Posterior cingulate gyrus (tissue), 11 donors: ENCODE measurements at regions not wholly inside any gene's neighbourhood (a gene's known extent, or its start where the extent isn't known, plus 50 kb on each side); places are given as distances from the start of the nearest gene placed in this dataset.

Experiments used
- DNase-seq, 10 donors: peaks; one replicate each; pipeline versions ENCODE4 v3.0.0 to v3.0.0-alpha.2; 2020 to 2021; ENCODE audit warnings: mixed read lengths in 3 of 10
- intact Hi-C: fragments of 100-400 bp; cut with DNase I; formaldehyde crosslinking; loops from one replicate; pipeline ENCODE4 v1.15.1; 2023

GRCh38 chr20:57062696-57063270, 203.7 kb downstream of the BMP7 start:
- intact Hi-C loops, result loop anchor here (5.0 kb wide), 1 partner anchor 510 kb away; no protein-coding TSS in a partner anchor

GRCh38 chr20:57064836-57065235, 201.6 kb downstream of the BMP7 start:
- DNase-seq, result peak in 1 of 10 donors; percentile 45
- intact Hi-C loops, result loop anchor here (5.0 kb wide), 1 partner anchor 513 kb away; no protein-coding TSS in a partner anchor

More at GRCh38 chr20:57062696-57063270, 203.7 kb downstream of the BMP7 start:
- no peak for DNase-seq

- intact Hi-C loops, result no loop called here
- no peak for DNase-seq
Measured at GRCh38 chr20:57065646-57066045, 200.8 kb downstream of the BMP7 start.

GRCh38 chr20:57066126-57066900, 200.1 kb downstream of the BMP7 start:
- intact Hi-C loops, result no loop called here
- DNase-seq, result peak in 1 of 10 donors; percentile 1

- intact Hi-C loops, result no loop called here
Measured at GRCh38 chr20:57069442-57069841, 197.0 kb downstream of the BMP7 start.

GRCh38 chr20:57070296-57070695, 196.1 kb downstream of the BMP7 start:
- no peak for DNase-seq
- intact Hi-C loops, result no loop called here

More at GRCh38 chr20:57069442-57069841, 197.0 kb downstream of the BMP7 start:
- DNase-seq, result peak in 1 of 10 donors; percentile 52

GRCh38 chr20:57071283-57071731, 195.1 kb downstream of the BMP7 start:
- DNase-seq, result peak in 1 of 10 donors; percentile 31
- intact Hi-C loops, result no loop called here

GRCh38 chr20:57071954-57072583, 194.4 kb downstream of the BMP7 start:
- DNase-seq, result no peak
- intact Hi-C loops, result no loop called here

GRCh38 chr20:57073402-57073801, 193.0 kb downstream of the BMP7 start:
- intact Hi-C loops, result no loop called here

GRCh38 chr20:57074386-57074785, 192.1 kb downstream of the BMP7 start:
- intact Hi-C loops, result no loop called here
- no peak for DNase-seq

More at GRCh38 chr20:57073402-57073801, 193.0 kb downstream of the BMP7 start:
- no peak for DNase-seq

GRCh38 chr20:57075181-57075580, 191.3 kb downstream of the BMP7 start:
- no peak for DNase-seq
- intact Hi-C loops, result no loop called here

GRCh38 chr20:57075603-57076002, 190.8 kb downstream of the BMP7 start:
- intact Hi-C loops, result no loop called here
- no peak for DNase-seq

GRCh38 chr20:57076152-57076652, 190.2 kb downstream of the BMP7 start:
- DNase-seq, result no peak
- intact Hi-C loops, result no loop called here

- intact Hi-C loops, result no loop called here
- no peak for DNase-seq
Measured at GRCh38 chr20:57076951-57077350, 189.5 kb downstream of the BMP7 start.

GRCh38 chr20:57078116-57078515, 188.3 kb downstream of the BMP7 start:
- no peak for DNase-seq
- intact Hi-C loops, result no loop called here

- DNase-seq, result peak in 1 of 10 donors; percentile 8
- intact Hi-C loops, result no loop called here
Measured at GRCh38 chr20:57079031-57080005, 187.1 kb downstream of the BMP7 start.

- intact Hi-C loops, result no loop called here
Measured at GRCh38 chr20:57080796-57081195, 185.6 kb downstream of the BMP7 start.

GRCh38 chr20:57082357-57082945, 184.0 kb downstream of the BMP7 start:
- intact Hi-C loops, result no loop called here
- DNase-seq, result peak in 1 of 10 donors; percentile 55

More at GRCh38 chr20:57080796-57081195, 185.6 kb downstream of the BMP7 start:
- DNase-seq, result peak in 2 of 10 donors; percentile 45 to 70

- intact Hi-C loops, result no loop called here
- peak in 1 of 10 donors; percentile 22 for DNase-seq
Measured at GRCh38 chr20:57083072-57083471, 183.4 kb downstream of the BMP7 start.
